Retina (tissue), 1 donor: ENCODE measurements at regions not wholly inside any gene's neighbourhood (a gene's known extent, or its start where the extent isn't known, plus 50 kb on each side); places are given as distances from the start of the nearest gene placed in this dataset.
"Not testable (repeated sequence)": the region's sequence is repeated elsewhere in the genome, so short reads cannot be mapped to it uniquely, and the experiment has no call there.

Experiments used
- DNase-seq: peaks from one replicate; pipeline ENCODE4 v3.0.0-alpha.2; 2016

GRCh38 chr16:52786091-52786490, 239.1 kb upstream of the TOX3 start:
- DNase-seq, result no peak

- DNase-seq, result no peak
Measured at GRCh38 chr16:52785653-52786052, 238.7 kb upstream of the TOX3 start.

- no peak for DNase-seq
Measured at GRCh38 chr16:52783616-52784015, 236.7 kb upstream of the TOX3 start.

- no peak for DNase-seq
Measured at GRCh38 chr16:52781005-52781630, 234.2 kb upstream of the TOX3 start.

- DNase-seq, result no peak
Measured at GRCh38 chr16:52773026-52773425, 226.1 kb upstream of the TOX3 start.

- no peak for DNase-seq
Measured at GRCh38 chr16:52770828-52771227, 223.9 kb upstream of the TOX3 start.

GRCh38 chr16:52758473-52758855, 211.5 kb upstream of the TOX3 start:
- DNase-seq, result no peak

- no peak for DNase-seq
Measured at GRCh38 chr16:52757746-52758472, 211.0 kb upstream of the TOX3 start.

GRCh38 chr16:52756812-52757517, 210.0 kb upstream of the TOX3 start:
- DNase-seq, result no peak

- DNase-seq, result no peak
Measured at GRCh38 chr16:52755396-52755795, 208.5 kb upstream of the TOX3 start.

- DNase-seq, result no peak
Measured at GRCh38 chr16:52751035-52751434, 204.1 kb upstream of the TOX3 start.

- DNase-seq, result no peak
Measured at GRCh38 chr16:52748741-52749140, 201.8 kb upstream of the TOX3 start.

- DNase-seq, result no peak
Measured at GRCh38 chr16:52747088-52747595, 200.2 kb upstream of the TOX3 start.

GRCh38 chr16:52743707-52744106, 196.8 kb upstream of the TOX3 start:
- DNase-seq, result no peak

GRCh38 chr16:52742608-52743170, 195.7 kb upstream of the TOX3 start:
- no peak for DNase-seq

- DNase-seq, result no peak
Measured at GRCh38 chr16:52742052-52742451, 195.1 kb upstream of the TOX3 start.

GRCh38 chr16:52741351-52741750, 194.4 kb upstream of the TOX3 start:
- peak; percentile 11 for DNase-seq

- no peak for DNase-seq
Measured at GRCh38 chr16:52740766-52741165, 193.8 kb upstream of the TOX3 start.

GRCh38 chr16:52740333-52740732, 193.4 kb upstream of the TOX3 start:
- DNase-seq, result no peak

- not testable (repeated sequence) for DNase-seq
Measured at GRCh38 chr16:52738992-52739391, 192.0 kb upstream of the TOX3 start.

GRCh38 chr16:52731219-52731875, 184.4 kb upstream of the TOX3 start:
- DNase-seq, result no peak

GRCh38 chr16:52729731-52730130, 182.8 kb upstream of the TOX3 start:
- DNase-seq, result no peak

- no peak for DNase-seq
Measured at GRCh38 chr16:52727849-52728248, 180.9 kb upstream of the TOX3 start.
